Body of pancreas (tissue), 4 donors: ENCODE measurements at regions not wholly inside any gene's neighbourhood (a gene's known extent, or its start where the extent isn't known, plus 50 kb on each side); places are given as distances from the start of the nearest gene placed in this dataset.

Experiments used
- POLR2A ChIP-seq, 3 donors: fragments of 450-650 bp; IDR thresholded peaks; one replicate each; pipeline ENCODE4 v1.6.1; 2016; ENCODE audit warnings: antibody characterized with exemption in 3 of 3, mild to moderate bottlenecking in 2 of 3
- TF ChIP-seq, protein P1 (sequence below), 7 experiments: fragments of 450-650 bp in 4 of 7; fragments of 200-600 bp in 3 of 7; sonication (generic) in 3 of 7; IDR thresholded peaks; one replicate each; pipeline ENCODE4 v1.5.1; 2016 to 2019; ENCODE audit warnings: antibody characterized with exemption in 7 of 7

DNA sequence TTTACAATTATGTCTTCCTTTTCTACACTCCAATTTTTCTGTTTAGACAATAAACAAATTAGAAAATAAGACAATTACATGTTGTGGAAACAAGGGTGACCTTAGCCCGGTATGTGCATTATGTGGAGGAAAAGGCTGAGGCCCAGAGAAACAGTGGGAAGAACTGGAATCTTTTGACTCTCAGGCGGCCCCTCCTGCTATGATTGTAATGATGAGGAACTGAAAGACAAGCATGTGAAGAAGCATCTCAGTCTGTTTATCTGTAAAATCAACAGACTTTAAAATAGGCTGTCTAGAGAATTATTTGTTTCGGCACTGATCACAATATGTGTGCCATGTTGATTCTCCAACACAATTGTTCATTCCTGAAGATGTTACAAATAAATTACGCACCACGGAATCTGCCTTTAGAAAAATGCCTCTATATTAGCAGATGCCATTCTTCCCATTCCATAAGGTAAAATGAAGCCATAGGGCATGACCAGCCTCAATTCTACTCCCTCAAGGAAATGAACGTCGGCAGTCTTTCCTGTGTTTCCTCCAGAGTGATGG lies 1201.6 kb upstream of the CITED2 start:
- TF ChIP-seq, protein P1, sequence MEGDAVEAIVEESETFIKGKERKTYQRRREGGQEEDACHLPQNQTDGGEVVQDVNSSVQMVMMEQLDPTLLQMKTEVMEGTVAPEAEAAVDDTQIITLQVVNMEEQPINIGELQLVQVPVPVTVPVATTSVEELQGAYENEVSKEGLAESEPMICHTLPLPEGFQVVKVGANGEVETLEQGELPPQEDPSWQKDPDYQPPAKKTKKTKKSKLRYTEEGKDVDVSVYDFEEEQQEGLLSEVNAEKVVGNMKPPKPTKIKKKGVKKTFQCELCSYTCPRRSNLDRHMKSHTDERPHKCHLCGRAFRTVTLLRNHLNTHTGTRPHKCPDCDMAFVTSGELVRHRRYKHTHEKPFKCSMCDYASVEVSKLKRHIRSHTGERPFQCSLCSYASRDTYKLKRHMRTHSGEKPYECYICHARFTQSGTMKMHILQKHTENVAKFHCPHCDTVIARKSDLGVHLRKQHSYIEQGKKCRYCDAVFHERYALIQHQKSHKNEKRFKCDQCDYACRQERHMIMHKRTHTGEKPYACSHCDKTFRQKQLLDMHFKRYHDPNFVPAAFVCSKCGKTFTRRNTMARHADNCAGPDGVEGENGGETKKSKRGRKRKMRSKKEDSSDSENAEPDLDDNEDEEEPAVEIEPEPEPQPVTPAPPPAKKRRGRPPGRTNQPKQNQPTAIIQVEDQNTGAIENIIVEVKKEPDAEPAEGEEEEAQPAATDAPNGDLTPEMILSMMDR (IDR thresholded peaks at IDR 0.05) = no peak
- TF ChIP-seq POLR2A (IDR thresholded peaks at IDR 0.05) = no peak
